Suppressor macrophage treated with lipopolysaccharide for 4 hours (primary cell): ENCODE measurements at regions not wholly inside any gene's neighbourhood (a gene's known extent, or its start where the extent isn't known, plus 50 kb on each side); places are given as distances from the start of the nearest gene placed in this dataset.
"Not testable (repeated sequence)": the region's sequence is repeated elsewhere in the genome, so short reads cannot be mapped to it uniquely, and the experiment has no call there.

Experiments
- DNase-seq: peaks from one replicate; pipeline ENCODE4 v3.0.0-alpha.2; 2020

DNA sequence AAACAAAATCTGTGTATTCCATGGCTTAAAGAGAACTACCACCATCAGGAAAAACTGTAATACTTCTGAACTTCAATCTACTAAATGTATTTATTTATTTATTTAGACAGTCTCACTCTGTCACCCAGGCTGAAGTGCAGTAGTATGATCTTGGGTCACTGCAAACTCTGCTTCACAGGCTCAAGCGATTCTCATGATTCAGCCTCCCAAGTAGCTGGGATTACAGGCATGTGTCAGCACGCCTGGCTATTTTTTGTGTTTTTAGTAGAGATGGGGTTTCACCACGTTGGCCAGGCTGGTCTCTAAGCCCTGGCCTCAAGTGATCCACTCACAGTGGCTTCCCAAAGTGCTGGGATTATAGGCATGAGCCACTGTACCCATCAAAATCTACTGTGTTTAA lies 202.3 kb upstream of the POU1F1 start:
- no peak for DNase-seq

DNA sequence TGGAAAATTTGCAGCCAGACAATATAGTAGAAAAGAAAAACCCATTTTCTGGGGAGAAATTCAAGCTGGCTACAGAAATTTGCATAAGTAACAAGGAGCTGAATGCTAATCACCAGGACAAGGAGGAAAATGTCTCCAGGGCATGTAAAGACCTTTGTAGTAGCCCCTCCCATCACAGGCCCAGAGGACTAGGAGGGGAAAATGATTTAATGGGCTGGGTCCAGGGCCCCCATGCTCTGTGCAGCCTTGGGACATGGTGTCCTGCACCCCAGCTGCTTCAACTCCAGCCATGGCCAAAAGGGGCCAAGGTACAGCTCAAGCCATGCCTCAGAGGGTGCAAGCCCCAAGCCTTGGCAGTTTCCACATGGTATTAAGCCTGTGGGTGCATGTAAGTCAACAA lies 197.6 kb upstream of the POU1F1 start:
- DNase-seq = no peak

DNA sequence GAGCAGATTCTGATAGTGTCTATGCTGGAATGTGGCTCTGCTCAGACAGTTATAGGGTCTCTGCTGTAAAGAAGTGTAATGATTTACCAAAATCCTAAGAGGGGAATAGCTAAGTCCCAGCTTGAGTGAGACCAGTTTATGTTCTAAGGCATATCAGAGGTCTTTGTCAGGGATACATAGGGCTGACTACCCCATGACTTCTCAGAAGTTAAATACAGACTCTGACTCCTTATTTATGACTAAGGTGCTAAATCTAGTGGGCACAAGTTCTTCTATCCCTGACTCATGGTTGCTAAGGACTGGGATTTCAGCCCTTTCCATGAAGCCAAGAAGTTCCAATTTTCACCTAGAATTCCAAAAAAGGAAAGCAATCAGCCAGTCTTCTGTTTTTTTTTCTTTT lies 192.6 kb upstream of the POU1F1 start:
- no peak for DNase-seq

- no peak for DNase-seq
These were observed 191.9 kb upstream of the POU1F1 start for GRCh38 chr3:87468235-87468634.

- DNase-seq = no peak
These were observed 185.8 kb upstream of the POU1F1 start for GRCh38 chr3:87462228-87462627.

DNA sequence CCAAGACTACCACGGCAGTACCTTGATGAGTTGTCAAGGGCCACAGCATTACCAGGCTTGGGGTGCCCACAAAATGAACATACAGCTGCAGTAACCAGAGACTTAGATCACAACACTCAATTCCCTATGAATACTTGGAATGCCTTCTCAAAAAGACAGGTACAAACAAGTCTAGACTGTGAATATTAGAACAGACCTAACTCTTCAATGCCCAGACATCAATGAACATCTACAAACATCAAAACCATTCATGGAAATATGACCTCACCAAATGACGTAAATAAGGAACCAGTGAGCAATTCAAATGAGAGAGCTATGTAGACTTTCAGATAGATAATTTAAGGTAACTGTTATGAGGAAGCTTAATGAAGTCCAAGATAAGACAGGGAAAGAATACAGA lies 185.1 kb upstream of the POU1F1 start:
- no peak for DNase-seq

DNA sequence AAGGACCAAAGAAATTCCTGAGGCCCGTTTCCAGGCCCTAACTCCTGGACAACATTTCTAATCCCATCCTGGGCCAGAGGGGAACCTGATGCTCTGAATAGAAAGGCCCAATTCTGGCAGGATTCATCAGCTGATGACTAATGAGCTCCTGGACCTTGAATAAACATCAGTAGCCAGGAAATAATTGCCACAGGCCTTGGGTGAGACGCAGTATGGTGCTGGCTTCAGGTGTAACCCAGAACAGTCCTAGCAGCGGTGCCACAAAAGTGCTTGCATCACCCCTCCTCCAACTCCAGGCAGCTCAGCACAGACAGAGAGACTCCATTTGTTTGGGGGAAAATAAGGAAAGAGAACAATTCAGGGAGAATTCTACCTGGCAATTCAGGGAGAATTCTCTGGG lies 184.7 kb upstream of the POU1F1 start:
- no peak for DNase-seq

- DNase-seq = no peak
These were observed 172.2 kb upstream of the POU1F1 start for GRCh38 chr3:87448558-87448957.

DNA sequence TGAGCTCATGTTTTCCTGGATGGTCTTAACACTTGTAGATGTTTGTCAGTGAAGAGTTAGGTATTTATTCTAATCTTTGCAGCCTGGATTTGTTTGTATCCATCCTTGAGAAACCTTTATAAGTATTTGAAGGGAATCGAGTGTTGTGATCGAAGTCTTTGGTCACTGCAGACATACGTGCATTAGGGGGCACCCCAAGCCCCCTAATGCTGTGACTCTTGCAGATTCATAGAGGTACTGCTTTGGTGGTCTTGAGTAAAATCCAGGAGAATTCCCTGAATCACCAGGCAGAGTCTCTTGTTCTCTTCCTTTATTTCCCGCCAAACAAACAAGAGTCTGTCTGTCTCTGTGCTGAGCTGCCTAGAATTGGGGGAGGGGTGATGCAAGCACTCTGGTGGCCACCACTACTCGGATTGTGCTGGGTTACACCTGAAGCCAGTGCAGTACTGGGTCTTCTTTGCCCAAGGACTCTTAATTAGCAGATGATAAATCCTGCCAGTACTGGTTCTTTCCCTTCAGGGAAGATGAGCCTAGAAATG lies 170.5 kb upstream of the POU1F1 start:
- no peak for DNase-seq

GRCh38 chr3:87442470-87442869 lies 166.1 kb upstream of the POU1F1 start:
- no peak for DNase-seq

GRCh38 chr3:87437765-87438164 lies 161.4 kb upstream of the POU1F1 start:
- no peak for DNase-seq

DNA sequence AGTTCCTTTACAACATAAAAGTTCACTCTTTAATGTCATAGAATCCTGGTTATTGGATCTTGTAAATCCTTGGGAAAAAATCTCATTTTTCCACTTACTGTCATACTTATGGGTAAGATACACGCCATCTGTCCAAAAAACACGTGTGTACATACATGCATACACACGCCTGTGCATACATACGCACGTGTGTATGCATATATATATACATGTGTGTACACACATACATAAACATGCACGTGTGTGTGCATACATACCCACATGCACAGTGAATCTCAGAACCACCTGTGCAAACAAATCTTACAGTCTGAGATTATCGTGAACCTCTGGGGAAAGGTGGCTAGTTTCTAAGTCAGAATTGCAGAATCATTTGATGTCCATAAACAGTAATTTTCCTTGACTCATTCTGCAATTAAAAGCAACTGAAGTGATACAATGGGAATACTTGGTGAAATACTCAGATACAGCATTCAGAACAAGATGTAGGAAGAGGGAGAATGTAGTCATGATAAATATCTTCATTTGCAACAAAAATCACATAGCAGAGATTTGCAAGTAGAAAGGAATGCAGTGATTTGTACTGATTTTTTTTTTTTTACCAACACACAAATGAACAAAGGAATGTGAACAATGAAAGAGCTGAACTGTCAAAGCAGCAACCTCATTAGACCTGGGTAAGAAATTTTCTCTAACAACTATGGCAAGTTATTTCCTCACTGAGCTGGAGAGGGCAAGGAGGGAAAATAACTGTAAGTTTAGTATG lies 160.6 kb upstream of the POU1F1 start:
- no peak for DNase-seq

- no peak for DNase-seq
These were observed 159.7 kb upstream of the POU1F1 start for GRCh38 chr3:87435926-87436620.

- DNase-seq = not testable (repeated sequence)
These were observed 157.1 kb upstream of the POU1F1 start for GRCh38 chr3:87433445-87433844.

- DNase-seq = no peak
These were observed 150.5 kb upstream of the POU1F1 start for GRCh38 chr3:87426918-87427317.

- no peak for DNase-seq
These were observed 148.7 kb upstream of the POU1F1 start for GRCh38 chr3:87425056-87425455.

DNA sequence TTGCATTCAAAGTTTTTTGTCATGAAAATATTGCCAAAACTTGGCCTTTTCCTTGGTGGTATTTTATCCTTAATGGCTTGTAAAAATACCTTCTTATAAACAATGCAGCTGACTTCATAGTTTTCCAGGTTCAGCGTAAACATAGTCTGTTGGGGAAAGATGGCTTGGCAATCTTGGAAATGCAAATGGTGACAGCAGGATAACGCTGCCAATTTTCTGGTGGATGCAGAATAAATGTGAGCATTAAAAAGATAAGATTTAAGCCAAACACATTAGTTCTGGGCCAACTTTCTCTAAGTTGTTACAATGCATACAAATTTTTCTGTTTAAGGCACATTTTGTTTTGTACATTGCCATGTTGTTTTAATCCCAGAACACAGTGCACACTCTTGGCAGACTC lies 147.0 kb upstream of the POU1F1 start:
- DNase-seq = no peak

DNA sequence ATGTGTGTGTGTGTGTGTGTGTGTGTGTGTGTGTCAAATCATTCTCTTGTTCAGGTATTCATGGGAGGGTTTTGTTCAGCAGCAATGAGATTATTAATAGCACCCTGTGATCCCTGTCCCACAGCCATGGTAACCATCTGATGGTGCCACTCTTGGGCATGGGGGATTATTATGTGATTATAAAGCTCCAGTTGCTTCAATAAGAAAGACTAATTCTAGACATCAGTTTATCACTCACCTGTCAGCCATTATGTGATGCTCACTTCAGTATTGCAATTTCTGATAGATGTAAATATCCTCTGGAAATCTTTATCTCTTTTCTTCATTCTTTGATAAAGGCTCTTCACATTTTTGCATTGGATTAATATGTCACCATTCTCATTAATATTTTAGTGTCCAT lies 145.9 kb upstream of the POU1F1 start:
- DNase-seq = no peak

- DNase-seq = no peak
These were observed 143.8 kb upstream of the POU1F1 start for GRCh38 chr3:87420171-87420570.

- no peak for DNase-seq
These were observed 137.9 kb upstream of the POU1F1 start for GRCh38 chr3:87414271-87414670.

DNA sequence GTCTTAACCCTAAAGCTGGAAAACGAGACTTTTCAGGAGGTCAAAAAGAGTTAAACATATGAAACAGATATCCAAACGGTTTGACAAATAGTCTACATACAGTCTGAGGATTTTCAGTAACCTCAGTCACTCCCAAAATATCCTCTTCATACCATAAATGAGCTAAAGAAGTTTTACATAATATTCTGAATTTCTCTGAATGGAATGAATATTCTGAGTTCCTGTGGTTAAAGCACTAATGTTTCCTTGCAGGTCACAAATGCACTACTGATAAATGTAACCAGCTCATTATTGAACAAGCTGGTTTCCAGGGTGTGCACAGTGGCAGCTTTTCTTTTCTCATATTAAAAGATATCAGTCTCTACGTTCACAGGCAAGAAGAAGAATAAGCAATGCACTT lies 137.4 kb upstream of the POU1F1 start:
- DNase-seq = no peak

DNA sequence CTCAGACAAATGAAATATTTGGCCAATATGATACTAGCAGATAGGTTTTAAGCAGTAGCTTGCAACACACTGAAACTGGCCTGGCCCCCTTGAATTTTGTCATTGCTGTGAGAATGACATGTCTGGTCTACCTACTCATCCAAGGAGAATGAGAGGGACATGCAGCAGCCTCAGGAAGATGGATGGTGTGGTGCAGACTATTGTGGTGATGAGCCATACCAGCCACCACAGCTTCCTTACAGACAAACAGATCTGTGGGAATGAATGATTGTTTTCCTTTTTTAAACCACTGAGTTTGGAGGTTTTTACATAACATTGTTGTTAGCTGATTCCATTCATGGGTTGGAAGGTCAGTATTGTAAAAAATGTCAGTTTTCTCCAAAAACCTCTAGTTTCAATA lies 133.7 kb upstream of the POU1F1 start:
- DNase-seq = no peak

- DNase-seq = no peak
These were observed 121.9 kb upstream of the POU1F1 start for GRCh38 chr3:87398168-87398801.

DNA sequence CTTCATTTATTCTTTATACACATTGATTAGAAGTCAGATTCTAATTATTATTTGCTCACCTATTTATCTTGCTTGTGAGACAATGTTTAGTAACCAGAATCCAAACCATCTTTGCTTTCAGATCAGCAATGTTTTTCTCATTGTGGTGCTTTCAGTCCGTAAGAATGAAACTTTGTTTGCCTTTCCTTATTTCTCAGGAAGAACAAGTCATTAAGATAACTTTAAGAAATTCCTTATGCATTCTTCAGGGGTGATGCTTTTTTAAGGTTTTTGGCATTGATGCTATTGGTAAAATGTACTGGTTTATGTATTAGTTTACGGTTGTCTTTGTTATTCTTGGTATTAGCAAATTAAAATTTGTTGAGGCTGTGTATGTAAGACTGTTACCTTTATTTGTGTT lies 120.8 kb upstream of the POU1F1 start:
- DNase-seq = no peak
